ENCODE measurements at regions not wholly inside any gene's neighbourhood (a gene's known extent, or its start where the extent isn't known, plus 50 kb on each side); places are given as distances from the start of the nearest gene placed in this dataset.
A peak's percentile ranks its signal among the peaks of the same experiment; 100 is the strongest.
"Not testable (repeated sequence)": the region's sequence is repeated elsewhere in the genome, so short reads cannot be mapped to it uniquely, and the experiment has no call there.

DNA sequence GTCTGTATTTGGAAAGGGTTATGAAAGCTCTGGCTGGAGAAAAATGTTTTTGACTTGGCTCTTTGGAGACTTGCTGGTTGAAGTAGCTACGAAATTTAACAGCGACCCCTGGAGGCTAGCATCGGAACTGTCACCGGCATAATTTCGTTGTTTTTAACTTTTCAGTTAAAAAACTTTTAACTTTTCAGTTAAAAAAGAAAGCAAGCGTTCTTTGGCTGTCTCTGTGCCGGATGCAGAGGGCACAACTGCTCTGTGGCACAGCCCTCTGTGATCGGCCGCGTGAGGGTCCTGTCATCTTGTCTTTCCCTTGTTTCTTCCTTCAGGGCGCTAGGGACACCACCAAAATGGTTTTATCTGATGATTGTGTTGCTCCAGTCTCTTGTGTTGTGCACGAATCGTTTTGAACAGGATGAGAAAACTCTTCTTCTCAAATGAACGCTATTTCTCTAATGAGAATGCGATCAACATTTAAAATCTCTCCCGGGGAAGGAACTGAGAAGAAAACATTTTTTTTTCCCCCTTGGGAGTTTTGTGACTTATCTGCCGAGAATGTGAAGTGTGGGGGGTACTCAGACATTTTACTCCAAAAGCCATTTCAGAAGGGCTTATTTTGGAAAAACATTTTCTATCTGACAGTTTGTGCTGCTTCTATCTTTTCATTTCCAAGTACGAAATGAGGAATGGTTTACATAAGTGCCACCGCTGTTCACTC is 57.1 kb downstream of the ADCYAP1 start:
- DNase-seq, result peak; percentile 43

DNA sequence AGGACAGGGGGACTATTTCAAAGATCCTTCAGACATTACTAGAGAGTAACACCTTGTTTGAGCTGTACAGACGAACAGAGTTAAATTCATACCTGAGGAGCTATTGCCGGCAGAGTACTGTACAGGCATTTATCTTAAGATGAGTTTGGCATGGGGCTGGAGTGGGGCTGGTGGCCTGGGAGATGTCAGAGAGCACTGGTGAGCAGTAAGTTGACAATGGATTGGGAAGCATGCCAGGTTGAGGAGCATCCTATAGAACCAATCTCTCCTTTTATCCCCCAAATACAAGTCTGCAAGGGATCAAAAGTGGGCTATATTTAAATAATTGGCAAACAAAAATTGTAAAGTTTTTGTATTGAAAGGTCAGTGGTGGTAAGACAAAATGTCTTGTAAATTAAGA is 58.6 kb downstream of the ADCYAP1 start:
- DNase-seq, result no peak

DNA sequence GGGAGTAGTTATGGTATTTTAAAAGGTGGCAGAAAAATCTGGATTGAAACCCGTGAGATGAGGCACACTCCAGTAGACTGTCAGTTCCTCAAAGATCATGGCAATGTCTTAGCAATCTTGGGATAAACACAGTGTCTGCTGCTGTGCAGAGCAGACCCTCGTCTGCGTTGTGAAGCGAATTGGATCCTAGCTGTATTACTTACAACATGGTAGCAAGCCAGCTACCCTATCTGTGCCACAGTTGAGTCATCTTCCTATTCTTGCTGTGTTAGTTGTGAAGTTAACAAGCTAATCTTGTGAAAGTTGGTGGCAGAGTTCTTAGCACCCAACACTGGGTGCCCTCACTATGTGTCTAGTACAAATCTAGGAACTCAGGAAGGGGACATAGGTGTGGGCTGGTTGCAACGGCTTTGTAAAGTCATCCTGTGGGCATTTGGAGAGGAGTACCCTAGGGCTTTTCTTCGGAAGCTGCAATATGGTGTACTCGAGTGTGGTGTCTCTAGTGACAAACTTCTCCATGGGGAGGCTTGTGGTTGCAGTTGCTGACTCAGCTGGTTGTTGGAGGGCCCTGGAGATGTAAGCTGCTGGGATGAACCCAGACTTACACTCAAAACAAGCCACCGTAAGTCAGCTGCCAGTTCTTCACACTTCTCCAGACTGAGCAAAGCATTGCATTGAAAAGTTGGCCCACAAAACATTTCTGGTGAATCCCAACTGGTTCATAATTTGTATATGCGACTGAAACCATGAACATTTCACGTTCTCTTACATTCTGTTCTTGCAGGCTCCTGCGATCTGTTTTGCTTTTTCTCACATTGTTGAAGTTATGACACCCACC is 61.5 kb downstream of the ADCYAP1 start:
- DNase-seq, result no peak

DNA sequence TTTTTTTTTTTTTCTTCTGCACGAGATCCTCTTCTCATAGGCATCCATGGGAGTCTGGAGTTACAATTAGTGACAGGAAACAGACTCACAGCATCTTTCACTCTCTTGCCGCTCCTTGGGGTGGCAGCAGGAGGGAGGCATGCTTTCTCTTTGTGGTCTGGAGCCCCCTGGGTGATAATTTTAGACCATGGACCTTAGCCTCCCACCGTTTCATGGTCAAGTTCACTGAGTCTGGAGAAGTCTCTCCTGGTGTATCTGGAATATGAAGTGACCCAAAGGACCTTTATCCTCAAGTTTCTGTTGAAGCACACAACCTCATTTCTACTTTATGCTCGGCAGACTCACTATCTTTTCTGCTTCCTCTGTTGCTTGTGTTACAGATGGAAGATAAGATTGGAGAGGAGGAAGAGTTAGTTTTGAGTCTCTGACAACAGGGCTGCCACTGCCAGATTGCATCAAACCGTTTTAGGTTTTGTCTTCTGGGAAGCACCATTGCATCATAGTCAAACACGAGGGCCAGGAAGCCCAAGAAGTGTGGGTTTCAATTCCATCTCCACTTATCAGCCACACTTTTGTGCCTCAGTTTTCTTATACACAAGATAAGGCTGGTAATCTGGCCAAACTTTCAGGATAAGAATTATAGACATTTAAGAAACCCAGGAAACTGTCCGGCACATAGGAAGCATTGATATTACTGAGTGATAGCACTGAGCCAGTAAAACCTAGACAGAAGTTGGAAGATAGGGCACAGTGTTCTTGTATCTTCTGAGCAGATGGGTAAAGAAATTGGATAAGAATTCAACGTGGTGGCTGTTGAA is 62.3 kb downstream of the ADCYAP1 start:
- no peak for DNase-seq

DNA sequence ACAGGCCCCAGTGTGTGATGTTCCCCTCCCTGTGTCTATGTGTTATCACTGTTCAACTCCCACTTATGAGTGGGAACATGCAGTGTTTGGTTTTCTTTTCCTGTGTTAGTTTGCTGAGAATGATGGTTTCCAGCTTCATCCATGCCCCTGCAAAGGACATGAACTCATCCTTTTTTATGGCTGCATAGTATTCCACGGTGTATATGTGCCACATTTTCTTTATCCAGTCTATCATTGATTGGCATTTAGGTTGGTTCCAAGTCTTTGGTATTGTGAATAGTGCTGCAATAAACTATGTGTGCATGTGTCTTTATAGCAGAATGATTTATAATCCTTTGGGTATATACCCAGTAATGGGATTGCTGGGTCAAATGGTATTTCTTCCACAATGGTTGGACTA is 64.2 kb downstream of the ADCYAP1 start:
- not testable (repeated sequence) for DNase-seq

DNA sequence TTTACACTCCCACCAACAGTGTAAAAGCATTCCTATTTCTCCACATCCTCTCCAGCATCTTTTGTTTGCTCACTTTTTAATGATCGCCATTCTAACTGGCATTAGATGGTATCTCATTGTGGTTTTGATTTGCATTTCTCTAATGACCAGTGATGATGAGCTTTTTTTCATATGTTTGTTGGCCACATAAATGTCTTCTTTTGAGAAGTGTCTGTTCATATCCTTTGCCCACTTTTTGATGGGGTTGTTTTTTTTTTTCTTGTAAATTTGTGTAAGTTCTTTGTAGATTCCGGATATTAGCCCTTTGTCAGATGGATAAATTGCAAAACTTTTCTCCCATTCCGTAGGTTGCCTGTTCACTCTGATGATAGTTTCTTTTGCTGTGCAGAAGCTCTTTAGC is 64.6 kb downstream of the ADCYAP1 start:
- DNase-seq, result not testable (repeated sequence)

DNA sequence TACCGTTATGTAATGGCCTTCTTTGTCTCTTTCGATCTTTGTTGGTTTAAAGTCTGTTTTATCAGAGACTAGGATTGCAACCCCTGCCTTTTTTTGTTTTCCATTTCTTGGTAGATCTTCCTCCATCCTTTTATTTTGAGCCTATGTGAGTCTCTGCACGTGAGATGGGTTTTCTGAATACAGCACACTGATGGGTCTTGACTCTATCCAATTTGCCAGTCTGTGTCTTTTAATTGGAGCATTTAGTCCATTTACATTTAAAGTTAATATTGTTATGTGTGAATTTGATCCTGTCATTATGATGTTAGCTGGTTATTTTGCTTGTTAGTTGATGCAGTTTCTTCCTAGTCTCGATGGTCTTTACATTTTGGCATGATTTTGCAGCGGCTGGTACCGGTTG is 69.9 kb downstream of the ADCYAP1 start:
- DNase-seq, result not testable (repeated sequence)

DNA sequence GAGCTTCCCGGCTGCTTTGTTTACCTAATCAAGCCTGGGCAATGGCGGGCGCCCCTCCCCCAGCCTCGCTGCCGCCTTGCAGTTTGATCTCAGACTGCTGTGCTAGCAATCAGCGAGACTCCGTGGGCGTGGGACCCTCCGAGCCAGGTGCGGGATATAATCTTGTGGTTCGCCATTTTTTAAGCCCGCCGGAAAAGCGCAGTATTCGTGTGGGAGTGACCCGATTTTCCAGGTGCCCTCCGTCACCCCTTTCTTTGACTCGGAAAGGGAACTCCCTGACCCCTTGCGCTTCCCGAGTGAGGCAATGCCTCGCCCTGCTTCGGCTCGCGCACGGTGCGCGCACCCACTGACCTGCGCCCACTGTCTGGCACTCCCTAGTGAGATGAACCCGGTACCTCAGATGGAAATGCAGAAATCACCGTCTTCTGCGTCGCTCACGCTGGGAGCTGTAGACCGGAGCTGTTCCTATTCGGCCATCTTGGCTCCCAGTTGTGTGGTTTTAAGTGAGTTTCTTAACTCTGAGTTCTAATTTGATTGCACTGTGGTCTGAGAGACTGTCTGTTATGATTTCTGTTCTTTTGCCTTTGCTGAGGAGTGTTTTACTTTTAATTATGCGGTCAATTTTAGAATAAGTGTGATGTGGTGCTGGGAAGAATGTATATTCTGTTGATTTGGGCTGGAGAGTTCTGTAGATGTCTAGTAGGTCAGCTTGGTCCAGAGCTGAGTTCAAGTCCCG is 71.9 kb downstream of the ADCYAP1 start:
- not testable (repeated sequence) for DNase-seq

DNA sequence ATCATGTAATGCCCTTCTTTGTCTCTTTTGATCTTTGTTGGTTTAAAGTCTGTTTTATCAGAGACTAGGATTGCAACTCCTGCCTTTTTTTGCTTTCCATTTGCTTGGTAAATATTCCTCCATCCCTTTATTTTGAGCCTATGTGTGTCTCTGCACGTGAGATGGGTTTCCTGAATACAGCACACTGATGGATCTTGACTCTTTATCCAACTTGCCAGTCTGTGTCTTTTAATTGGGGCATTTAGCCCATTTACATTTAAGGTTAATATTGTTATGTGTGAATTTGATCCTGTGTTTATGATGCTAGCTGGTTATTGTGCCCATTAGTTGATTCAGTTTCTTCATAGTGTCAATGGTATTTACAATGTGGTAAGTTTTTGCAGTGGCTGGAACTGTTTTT is 72.7 kb downstream of the ADCYAP1 start:
- not testable (repeated sequence) for DNase-seq

DNA sequence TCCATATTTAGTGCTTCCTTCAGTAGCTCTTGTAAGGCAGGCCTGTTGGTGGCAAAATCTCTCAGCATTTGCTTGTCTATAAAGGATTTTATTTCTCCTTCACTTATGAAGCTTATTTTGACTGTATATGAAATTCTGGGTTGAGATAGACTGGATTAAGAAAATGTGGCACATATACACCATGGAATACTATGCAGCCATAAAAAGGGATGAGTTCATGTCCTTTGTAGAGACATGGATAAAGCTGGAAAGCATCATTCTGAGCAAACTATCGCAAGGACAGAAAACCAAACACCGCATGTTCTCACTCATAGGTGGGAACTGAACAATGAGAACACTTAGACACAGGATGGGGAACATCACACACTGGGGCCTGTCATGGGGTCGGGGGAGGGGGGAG is 73.1 kb downstream of the ADCYAP1 start:
- not testable (repeated sequence) for DNase-seq

DNA sequence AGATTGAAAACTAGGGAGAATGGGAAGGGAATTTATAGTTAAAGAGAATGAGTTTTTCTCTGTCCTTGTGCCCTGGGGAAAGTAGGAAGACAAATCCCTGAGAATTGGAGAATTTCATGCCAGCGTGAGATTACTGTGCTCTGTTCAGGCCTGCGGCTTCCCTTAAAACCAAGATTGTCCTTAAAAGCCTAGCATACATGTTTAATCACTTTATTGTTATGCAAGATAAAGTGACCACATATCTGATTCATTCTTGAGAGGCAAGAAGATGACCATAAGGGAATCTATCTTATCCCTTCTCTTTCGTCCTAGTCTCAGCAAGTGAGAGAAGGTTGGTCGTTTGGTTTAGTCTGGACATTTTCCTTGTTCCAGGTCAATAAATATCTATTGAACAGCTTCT is 75.9 kb downstream of the ADCYAP1 start:
- no peak for DNase-seq

DNA sequence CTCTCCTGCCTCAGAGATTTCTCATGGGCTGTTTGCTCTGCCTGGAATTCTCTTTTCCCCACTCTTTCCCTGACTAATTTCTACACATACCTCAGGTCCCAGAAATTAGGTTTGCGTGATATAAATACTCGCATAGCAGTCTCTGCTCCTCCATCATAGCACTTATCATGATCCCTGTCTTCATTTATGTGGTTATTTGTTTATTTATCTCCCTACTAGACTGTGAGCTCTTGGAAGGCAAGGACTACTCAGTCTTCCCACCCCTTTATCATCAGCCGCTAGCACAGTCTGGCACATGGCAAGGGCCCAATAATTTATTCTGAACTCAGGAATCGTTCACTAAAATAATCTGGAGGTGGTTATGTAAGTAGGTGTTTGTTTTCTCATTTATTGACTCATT is 79.3 kb downstream of the ADCYAP1 start:
- no peak for DNase-seq

DNA sequence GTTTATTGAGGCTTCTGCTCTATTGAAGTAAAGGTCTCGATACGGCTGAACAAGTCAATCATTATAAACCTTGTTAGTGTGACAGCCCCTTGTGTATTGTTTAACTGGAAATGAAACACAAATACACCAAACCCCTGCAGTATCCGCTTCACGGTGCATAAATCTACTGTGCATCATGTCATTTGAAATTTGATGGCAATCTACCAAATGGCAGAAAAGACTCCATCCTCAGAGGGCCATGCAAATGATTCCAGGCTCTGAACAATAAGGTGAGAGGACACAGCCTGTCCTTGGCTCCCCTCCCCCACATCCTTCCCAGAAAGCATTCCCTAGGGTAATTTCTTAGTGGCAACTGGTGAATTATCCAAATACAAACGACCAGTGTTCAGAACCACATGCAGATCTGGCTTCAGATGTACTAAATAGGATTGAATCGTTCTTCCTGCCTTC is 80.6 kb downstream of the ADCYAP1 start:
- no peak for DNase-seq

DNA sequence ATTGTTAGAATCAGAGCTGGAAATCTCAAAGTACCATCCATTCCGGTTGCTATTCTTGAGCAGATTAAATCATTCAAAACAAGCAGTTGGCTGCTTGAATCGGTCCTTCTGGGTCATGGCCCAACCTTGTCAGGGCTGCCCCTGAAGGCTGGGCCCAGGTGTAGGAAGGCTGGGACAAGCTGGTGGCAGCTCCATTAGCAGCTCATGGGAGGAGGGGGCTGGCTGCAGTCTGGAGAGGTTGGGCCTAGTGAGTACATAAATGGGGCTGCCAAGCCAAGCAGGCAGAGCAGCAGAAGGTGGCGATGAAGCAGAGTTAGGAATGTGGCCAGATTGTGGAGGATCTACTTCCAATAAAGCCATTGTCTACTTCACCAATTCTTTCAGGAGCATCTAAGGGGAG is 81.4 kb downstream of the ADCYAP1 start:
- DNase-seq, result no peak

DNA sequence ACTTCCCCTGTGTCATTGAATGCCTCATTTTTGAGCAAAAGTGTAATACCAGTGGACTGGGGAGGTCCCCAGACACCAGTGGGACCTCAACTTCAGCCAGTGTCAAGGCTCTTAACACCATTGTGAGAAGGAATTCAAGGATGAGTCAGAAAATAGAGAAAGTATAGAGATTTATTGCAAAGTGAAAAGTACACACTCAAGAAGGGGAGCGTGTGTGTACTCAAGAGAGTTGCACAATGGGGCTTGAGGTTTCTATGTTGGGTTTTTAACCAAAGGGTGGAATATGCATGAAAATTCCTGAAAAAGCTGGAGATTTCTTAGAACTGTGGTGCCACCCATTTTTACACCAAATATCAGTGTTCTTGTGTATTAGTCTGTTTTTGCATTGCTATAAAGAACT is 81.9 kb downstream of the ADCYAP1 start:
- peak; percentile 11 for DNase-seq

DNA sequence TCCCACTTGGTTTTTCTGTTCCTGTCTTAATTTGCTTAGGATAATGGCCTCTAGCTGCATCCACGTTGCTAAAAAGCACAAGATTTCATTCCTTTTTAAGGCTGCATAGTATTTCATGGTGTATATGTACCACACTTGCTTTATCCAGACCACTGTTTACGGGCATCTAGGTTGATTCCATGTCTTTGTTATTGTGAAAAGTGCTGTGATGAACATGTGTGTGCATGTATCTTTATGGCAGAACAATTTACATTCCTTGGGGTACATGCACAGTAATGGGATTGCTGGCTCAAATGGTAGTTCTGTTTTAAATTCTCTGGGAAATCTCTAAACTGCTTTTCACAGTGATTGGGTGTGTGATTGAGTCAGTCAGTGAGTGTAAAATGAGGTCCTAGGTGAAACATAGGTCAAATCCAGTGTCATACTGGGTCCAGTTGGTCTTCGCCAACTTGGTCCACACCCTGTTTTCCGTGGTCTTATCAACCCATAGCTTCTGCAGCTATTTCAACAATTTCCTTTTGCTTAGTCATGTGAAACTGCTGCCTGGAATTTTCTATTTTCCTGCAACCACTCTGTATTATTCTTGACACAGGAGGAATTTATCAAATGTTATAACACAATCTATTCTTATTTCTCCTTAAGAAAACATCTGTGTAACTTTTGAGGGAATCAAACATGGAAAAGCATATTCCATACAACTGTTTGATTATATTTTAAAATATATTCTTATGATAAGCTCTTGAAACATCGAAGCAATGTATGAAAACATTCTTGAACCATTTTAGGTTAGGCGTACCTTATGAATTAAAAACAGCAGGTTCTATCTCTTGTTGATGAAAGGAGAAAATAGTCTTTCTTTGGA is 82.9 kb downstream of the ADCYAP1 start:
- peak; percentile 79 for DNase-seq

DNA sequence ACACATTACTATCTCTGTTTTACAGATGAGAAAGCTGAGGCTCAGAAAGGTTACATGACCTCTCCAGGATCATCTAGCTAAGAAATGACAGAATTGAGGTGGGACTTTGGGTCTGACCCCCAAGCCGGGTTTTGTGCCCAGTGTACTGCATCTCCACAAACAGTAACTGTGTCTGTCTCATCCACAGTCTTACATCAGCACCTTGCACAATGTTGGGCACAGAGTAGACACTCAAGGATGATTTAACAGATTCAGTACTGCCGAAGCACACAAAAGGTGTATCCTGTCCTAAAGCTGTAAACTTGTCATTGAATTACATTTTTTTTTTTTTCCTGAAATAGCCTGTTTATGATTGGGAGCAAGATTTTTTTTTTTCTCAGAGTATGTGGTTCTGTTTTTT is 84.8 kb downstream of the ADCYAP1 start:
- no peak for DNase-seq

DNA sequence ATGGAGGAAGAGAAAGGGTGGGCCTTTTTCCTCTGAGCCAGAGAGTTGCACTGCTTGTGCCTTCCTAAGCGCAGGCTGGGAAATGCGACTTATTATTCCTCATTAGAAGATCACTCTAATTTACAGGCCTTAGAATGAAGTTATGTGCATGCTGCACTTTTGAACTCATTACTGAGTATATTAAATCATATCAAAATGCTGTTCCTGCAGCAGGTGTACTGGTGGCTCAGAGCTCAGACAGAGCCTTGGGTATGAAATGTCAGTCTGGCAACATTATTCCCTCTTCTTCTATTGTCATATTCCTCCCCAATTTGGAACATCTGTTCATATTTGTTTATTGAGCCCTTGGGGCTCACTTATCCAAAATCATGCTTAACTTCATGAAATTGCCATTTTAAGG is 85.5 kb downstream of the ADCYAP1 start:
- no peak for DNase-seq

DNA sequence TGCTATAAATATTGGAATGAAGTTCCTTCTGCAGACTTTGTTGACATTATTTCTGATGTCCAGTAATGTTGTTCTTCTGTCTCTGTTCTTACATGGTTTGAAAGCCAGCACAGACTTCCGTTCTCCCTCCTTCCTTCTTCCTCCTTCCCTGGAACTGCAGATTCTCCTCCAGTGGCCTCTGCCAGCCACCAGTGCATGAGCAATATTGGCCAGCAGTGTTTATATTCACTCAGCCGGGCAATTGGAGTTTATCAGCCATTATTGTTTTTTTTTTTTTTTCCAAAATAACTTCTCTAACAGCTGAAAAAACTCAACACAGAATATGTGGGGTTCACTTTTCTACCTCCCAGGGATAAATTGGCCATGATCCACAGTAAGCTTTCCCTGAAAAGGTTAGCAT is 86.8 kb downstream of the ADCYAP1 start:
- no peak for DNase-seq

DNA sequence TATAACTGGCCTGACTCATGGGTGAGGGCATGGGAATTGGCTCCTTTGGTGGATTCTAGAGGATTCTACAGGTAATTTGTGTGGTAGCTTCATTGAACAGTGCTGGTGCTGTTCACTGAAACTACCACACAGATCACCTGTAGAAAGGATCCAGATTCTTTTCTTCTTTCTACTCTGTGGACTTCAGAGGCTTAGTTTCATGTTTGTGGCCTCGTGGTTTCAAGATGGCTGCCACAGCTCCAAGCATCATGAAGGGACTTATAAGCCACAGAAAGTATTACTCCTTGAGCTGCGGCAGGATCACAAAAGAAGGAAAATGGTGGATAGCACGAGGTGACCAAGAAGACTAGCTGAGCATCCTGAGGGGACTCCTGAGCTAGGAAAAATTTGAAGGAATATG is 88.9 kb downstream of the ADCYAP1 start:
- no peak for DNase-seq

DNA sequence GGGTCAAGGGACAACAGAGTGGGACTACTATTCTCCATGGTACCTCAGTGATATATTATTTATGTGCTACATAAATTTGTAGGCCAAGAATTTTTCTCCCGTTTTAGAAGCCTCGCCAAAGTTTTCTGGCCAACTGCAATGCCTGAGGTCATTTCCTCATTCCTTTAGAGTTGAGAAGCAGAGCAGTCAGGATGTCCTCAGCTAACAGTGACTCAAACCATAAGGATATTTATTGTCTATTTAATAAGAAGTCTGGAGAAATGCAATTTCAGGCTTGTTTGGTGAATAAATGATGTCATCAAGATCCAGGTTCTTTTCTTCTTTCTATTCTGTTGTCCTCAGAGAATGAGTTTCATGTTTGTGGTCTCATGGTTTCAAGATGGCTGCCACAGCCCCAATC is 91.0 kb downstream of the ADCYAP1 start:
- peak; percentile 91 for DNase-seq

DNA sequence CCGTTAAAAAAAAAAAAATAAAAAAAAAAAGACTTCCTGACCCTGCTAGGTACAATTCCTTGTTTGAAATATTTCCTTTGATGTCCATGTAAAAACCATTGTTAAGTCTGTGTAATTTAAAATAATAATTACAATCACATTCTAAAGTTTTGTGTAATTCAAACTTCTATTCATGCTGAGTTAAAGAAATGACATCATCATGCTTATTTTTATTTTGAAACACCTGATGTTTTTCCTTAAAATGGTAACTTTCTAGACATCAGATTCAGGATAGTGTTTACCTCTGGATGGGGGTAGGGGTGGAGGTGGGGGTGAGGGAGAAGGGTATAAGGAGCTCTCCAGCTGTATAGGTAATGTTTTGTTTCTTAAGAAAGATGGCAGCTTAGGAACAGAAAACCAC is 92.8 kb downstream of the ADCYAP1 start:
- no peak for DNase-seq
